HEK293T (cell line): ENCODE measurements at regions not wholly inside any gene's neighbourhood (a gene's known extent, or its start where the extent isn't known, plus 50 kb on each side); places are given as distances from the start of the nearest gene placed in this dataset.

ENCODE experiments used
- BHLHE40 ChIP-seq: fragments of 450-650 bp; IDR thresholded peaks from 2 replicates; pipeline ENCODE4 v1.6.1; 2016; ENCODE audit warnings: mild to moderate bottlenecking, moderate library complexity, borderline replicate concordance
- ELF4 ChIP-seq: fragments of 450-650 bp; IDR thresholded peaks from 2 replicates; pipeline ENCODE4 v1.6.1; 2017; ENCODE audit warnings: antibody characterized with exemption
- FOXA1 ChIP-seq: fragments of 450-650 bp; IDR thresholded peaks from 2 replicates; pipeline ENCODE4 v1.6.1; 2016; ENCODE audit warnings: mild to moderate bottlenecking
- FOXM1 ChIP-seq: fragments of 450-650 bp; IDR thresholded peaks from 2 replicates; pipeline ENCODE4 v1.6.1; 2017; ENCODE audit warnings: mild to moderate bottlenecking, borderline replicate concordance
- HDGF ChIP-seq: fragments of 450-650 bp; IDR thresholded peaks from 2 replicates; pipeline ENCODE4 v1.6.1; 2017; ENCODE audit warnings: antibody characterized with exemption, borderline replicate concordance
- LEF1 ChIP-seq: fragments of 450-650 bp; IDR thresholded peaks from 2 replicates; pipeline ENCODE4 v1.6.1; 2017; ENCODE audit warnings: mild to moderate bottlenecking, borderline replicate concordance
- SP1 ChIP-seq: fragments of 450-650 bp; IDR thresholded peaks from 2 replicates; pipeline ENCODE4 v1.6.1; 2017
- TARDBP ChIP-seq: fragments of 450-650 bp; IDR thresholded peaks from 2 replicates; pipeline ENCODE4 v1.6.1; 2016

- TF ChIP-seq TARDBP (no peak), LEF1 (no peak), ELF4 (no peak), BHLHE40 (no peak), FOXM1 (no peak), FOXA1 (no peak), SP1 (no peak), HDGF (no peak)
These were observed 228.9 kb upstream of the MVB12B start for GRCh38 chr9:126097679-126098078.
